Keratinocyte (primary cell): ENCODE measurements at regions not wholly inside any gene's neighbourhood (a gene's known extent, or its start where the extent isn't known, plus 50 kb on each side); places are given as distances from the start of the nearest gene placed in this dataset.

Experiments
- DNase-seq: peaks from one replicate; pipeline ENCODE4 v3.0.0-alpha.2; 2011; ENCODE audit warnings: low read depth, missing footprints, low spot score
- FAIRE-seq: peaks from 2 replicates; lab custom pipeline; 2011; peaks lifted over from hg19 to GRCh38; lab: Jason Lieb, UNC
- H2AFZ ChIP-seq: 2 replicates; pipeline ENCODE4 v1.6.0; 2012; ENCODE audit warnings: low read length, control low read depth, inconsistent platforms; ENCODE audit not compliant: control insufficient read depth
- H3K27ac ChIP-seq: 2 replicates; pipeline ENCODE4 v1.5.1; 2011; ENCODE audit warnings: low read length; ENCODE audit not compliant: control insufficient read depth, insufficient read depth
- H3K27me3 ChIP-seq: 3 replicates; pipeline ENCODE4 v1.6.0; 2011; ENCODE audit warnings: low read length; ENCODE audit not compliant: control insufficient read depth, insufficient read depth; ENCODE audit errors: extremely low read depth
- H3K36me3 ChIP-seq, 2 experiments: 2 replicates in 1 of 2; 3 replicates in 1 of 2; pipeline ENCODE4 v1.5.1; 2011; ENCODE audit warnings: low read length in 2 of 2, mild to moderate bottlenecking in 1 of 2; ENCODE audit not compliant: control insufficient read depth in 2 of 2, insufficient read depth in 2 of 2; ENCODE audit errors: extremely low read depth in 1 of 2
- H3K4me1 ChIP-seq: 3 replicates; pipeline ENCODE4 v1.5.1; 2011; ENCODE audit warnings: low read length; ENCODE audit not compliant: control insufficient read depth, insufficient read depth; ENCODE audit errors: extremely low read depth
- H3K4me2 ChIP-seq: 3 replicates; pipeline ENCODE4 v1.6.0; 2011; ENCODE audit warnings: low read depth, low read length; ENCODE audit not compliant: control insufficient read depth, insufficient read depth; ENCODE audit errors: extremely low read depth
- H3K4me3 ChIP-seq, 3 experiments: fragments of 200-600 bp in 1 of 3; sonication (generic) in 1 of 3; 2 replicates in 2 of 3; 3 replicates in 1 of 3; pipeline ENCODE4 v1.5.1; 2011 to 2016; ENCODE audit warnings: low read length in 3 of 3, mild to moderate bottlenecking in 3 of 3, control low read depth in 2 of 3, inconsistent platforms in 1 of 3, low read depth in 1 of 3, mixed read lengths in 1 of 3, mixed run types in 1 of 3, moderate library complexity in 1 of 3; ENCODE audit not compliant: control insufficient read depth in 2 of 3, insufficient read depth in 2 of 3; ENCODE audit errors: extremely low read depth in 1 of 3
- H3K79me2 ChIP-seq: 2 replicates; pipeline ENCODE4 v1.6.0; 2012; ENCODE audit warnings: low read length; ENCODE audit not compliant: control insufficient read depth, insufficient read depth
- H3K9ac ChIP-seq: 3 replicates; pipeline ENCODE4 v1.6.0; 2011; ENCODE audit warnings: low read length; ENCODE audit not compliant: control insufficient read depth, insufficient read depth; ENCODE audit errors: extremely low read depth
- H3K9me1 ChIP-seq: 3 replicates; pipeline ENCODE4 v1.6.0; 2011; ENCODE audit warnings: low read length; ENCODE audit not compliant: control insufficient read depth, insufficient read depth; ENCODE audit errors: extremely low read depth
- H3K9me3 ChIP-seq: 2 replicates; pipeline ENCODE4 v1.5.1; 2012; ENCODE audit warnings: low read depth, low read length; ENCODE audit not compliant: control insufficient read depth
- H4K20me1 ChIP-seq: 3 replicates; pipeline ENCODE4 v1.6.0; 2011; ENCODE audit warnings: low read length; ENCODE audit not compliant: control insufficient read depth, insufficient read depth; ENCODE audit errors: extremely low read depth
- CTCF ChIP-seq, 3 experiments: IDR thresholded peaks in 1 of 3; conservative IDR thresholded peaks in 1 of 3; optimal IDR thresholded peaks in 1 of 3; 2 replicates in 2 of 3; 3 replicates in 1 of 3; pipeline versions ENCODE3 to v1.5.1; 2011; ENCODE audit warnings: low read length in 3 of 3, mild to moderate bottlenecking in 3 of 3, moderate library complexity in 2 of 3, control low read depth in 1 of 3, inconsistent platforms in 1 of 3; ENCODE audit not compliant: insufficient read depth in 2 of 3; ENCODE audit errors: extremely low read depth in 1 of 3
- EZH2 ChIP-seq: IDR thresholded peaks from one replicate; pipeline ENCODE4 v1.6.1; 2012; ENCODE audit warnings: inconsistent platforms, mild to moderate bottlenecking, low read length, moderate library complexity
- dilution Hi-C: fragments of 300-500 bp; cut with MboI; formaldehyde crosslinking; loops from one replicate; pipeline ENCODE4 v1.7.0; 2020; ENCODE audit warnings: low sequenced_read_pairs; ENCODE audit not compliant: extremely low pct_ligation_motif_present

- Histone ChIP-seq H3K9me3 (no peaks in the 10 kb centered on the region), H3K27ac (no peak overlapping the region), H3K79me2 (no peaks in the 10 kb centered on the region), H4K20me1 (no peaks in the 10 kb centered on the region), H3K4me2 (no peak overlapping the region), H3K4me3 (no peak overlapping the region), H3K9ac (no peak overlapping the region), H2AFZ (no peak overlapping the region), H3K4me1 (no peaks in the 10 kb centered on the region), H3K27me3 (no peaks in the 10 kb centered on the region), H3K36me3 (no peaks in the 10 kb centered on the region), H3K9me1 (no peaks in the 10 kb centered on the region)
- TF ChIP-seq EZH2 (no peak), CTCF (optimal IDR thresholded peaks at IDR 0.05 in 1 of 3, IDR thresholded peaks at IDR 0.05 in 1 of 3, conservative IDR thresholded peaks at IDR 0.05 in 1 of 3; ENCODE audit: extremely low read depth in 1 of 3, insufficient read depth in 2 of 3, low read length in 3 of 3) (no peak)
- DNase-seq (no peak), FAIRE-seq (no peak)
- dilution Hi-C loops, result no loop called here
Observed at GRCh38 chr15:93852761-93853160, 378.6 kb upstream of the MCTP2 start.

GRCh38 chr15:93848490-93848889 lies 382.9 kb upstream of the MCTP2 start:
- Histone ChIP-seq H3K4me1 (no peaks in the 10 kb centered on the region), H2AFZ (no peak overlapping the region)

More at GRCh38 chr15:93848490-93848889, 382.9 kb upstream of the MCTP2 start:
- DNase-seq (no peak), FAIRE-seq (no peak)
- TF ChIP-seq CTCF (optimal IDR thresholded peaks at IDR 0.05 in 1 of 3, IDR thresholded peaks at IDR 0.05 in 1 of 3, conservative IDR thresholded peaks at IDR 0.05 in 1 of 3; ENCODE audit: extremely low read depth in 1 of 3, insufficient read depth in 2 of 3, low read length in 3 of 3) (no peak), EZH2 (no peak)
- no peak overlapping the region for H3K4me2 ChIP-seq
- H4K20me1 ChIP-seq, result no peaks in the 10 kb centered on the region
- H3K79me2 ChIP-seq, result no peaks in the 10 kb centered on the region
- H3K27me3 ChIP-seq, result no peaks in the 10 kb centered on the region
- H3K9me3 ChIP-seq, result no peaks in the 10 kb centered on the region
- H3K4me3 ChIP-seq, result no peak overlapping the region
- H3K36me3 ChIP-seq, result no peaks in the 10 kb centered on the region
- no peak overlapping the region for H3K27ac ChIP-seq
- no peaks in the 10 kb centered on the region for H3K9me1 ChIP-seq
- no peak overlapping the region for H3K9ac ChIP-seq
- dilution Hi-C loops, result no loop called here
